KMS-11 (cell line): ENCODE measurements at regions not wholly inside any gene's neighbourhood (a gene's known extent, or its start where the extent isn't known, plus 50 kb on each side); places are given as distances from the start of the nearest gene placed in this dataset.

Experiments
- H2AFZ ChIP-seq: fragments of 200-600 bp; sonication (generic); 2 replicates; pipeline ENCODE4 v1.6.1; 2016; ENCODE audit warnings: antibody characterized with exemption, mixed run types, low read depth
- H3K27ac ChIP-seq: fragments of 200-600 bp; sonication (generic); 2 replicates; pipeline ENCODE4 v1.6.1; 2016; ENCODE audit warnings: mild to moderate bottlenecking, mixed run types
- H3K27me3 ChIP-seq: fragments of 200-600 bp; sonication (generic); 2 replicates; pipeline ENCODE4 v1.6.1; 2017; ENCODE audit warnings: mild to moderate bottlenecking, low read depth, mixed run types, moderate library complexity; ENCODE audit not compliant: insufficient read depth
- H3K36me3 ChIP-seq: fragments of 200-600 bp; sonication (generic); 2 replicates; pipeline ENCODE4 v1.6.1; 2017; ENCODE audit warnings: mild to moderate bottlenecking, mixed run types; ENCODE audit not compliant: insufficient read depth
- H3K4me1 ChIP-seq: fragments of 200-600 bp; sonication (generic); 2 replicates; pipeline ENCODE4 v1.6.1; 2016; ENCODE audit warnings: mild to moderate bottlenecking, low read depth, mixed run types; ENCODE audit not compliant: poor library complexity, severe bottlenecking
- H3K4me2 ChIP-seq: fragments of 200-600 bp; sonication (generic); 2 replicates; pipeline ENCODE4 v1.7.0; 2016; ENCODE audit warnings: mild to moderate bottlenecking, mixed run types
- H3K4me3 ChIP-seq: fragments of 200-600 bp; sonication (generic); IDR thresholded peaks from 2 replicates; pipeline ENCODE4 v1.6.1; 2017; ENCODE audit warnings: low read depth, low read length, mixed read lengths; ENCODE audit not compliant: insufficient read depth
- H3K79me2 ChIP-seq: fragments of 200-600 bp; sonication (generic); 2 replicates; pipeline ENCODE4 v1.6.1; 2016; ENCODE audit warnings: low read depth, mixed run types; ENCODE audit not compliant: insufficient read depth
- H3K9ac ChIP-seq: fragments of 200-600 bp; sonication (generic); 2 replicates; pipeline ENCODE4 v1.6.1; 2016; ENCODE audit warnings: mild to moderate bottlenecking, mixed run types
- H4K20me1 ChIP-seq: fragments of 200-600 bp; sonication (generic); 2 replicates; pipeline ENCODE4 v1.6.1; 2016; ENCODE audit warnings: mild to moderate bottlenecking, mixed run types; ENCODE audit not compliant: insufficient read depth
- CTCF ChIP-seq: fragments of 200-600 bp; sonication (generic); conservative IDR thresholded peaks from 2 replicates; pipeline ENCODE4 v1.6.1; 2017; ENCODE audit warnings: low read depth, mild to moderate bottlenecking, antibody characterized with exemption, low read length, moderate library complexity, mixed read lengths

DNA sequence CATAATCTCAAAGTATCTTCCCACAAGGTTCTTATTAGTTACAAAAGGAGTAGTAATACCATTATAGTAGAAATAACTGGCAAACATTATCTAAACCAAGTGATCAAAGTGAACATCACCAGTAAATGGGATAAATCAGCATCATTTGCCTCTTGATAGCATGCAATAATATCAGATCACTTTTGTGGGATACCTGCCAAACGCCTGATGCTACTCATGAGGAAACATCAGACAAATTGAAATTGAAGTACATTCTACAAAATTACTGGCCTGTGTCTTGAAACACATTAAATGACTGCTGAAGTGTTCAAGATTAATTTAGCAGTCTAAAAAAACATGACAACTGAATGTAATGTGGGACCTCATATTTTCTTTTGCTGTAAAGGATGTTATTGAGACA is 208.1 kb downstream of the TINAG start:
- Histone ChIP-seq H2AFZ (no peak overlapping the region), H3K4me1 (no peaks in the 10 kb centered on the region)
- TF ChIP-seq CTCF = no peak

DNA sequence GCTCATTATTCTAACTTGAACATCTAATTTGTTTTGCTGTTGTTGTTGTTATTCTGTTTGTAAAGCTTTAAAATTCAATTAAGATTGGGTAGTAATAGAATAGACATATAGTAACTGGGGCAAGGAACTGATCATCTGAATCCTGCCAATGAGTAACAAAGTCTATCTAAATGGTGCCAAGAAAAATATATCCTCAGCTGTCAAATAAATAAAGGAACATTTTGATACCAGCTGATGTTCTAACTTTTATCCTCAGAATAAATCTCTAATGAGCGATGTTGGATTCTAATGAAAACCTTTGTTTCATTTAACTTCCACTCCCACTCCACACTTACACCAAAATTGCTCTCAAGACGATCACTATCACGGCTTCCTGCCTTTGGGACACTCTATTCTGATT is 210.9 kb downstream of the TINAG start:
- H3K36me3 ChIP-seq = no peaks in the 10 kb centered on the region
- no peak overlapping the region for H3K9ac ChIP-seq
- H3K79me2 ChIP-seq = no peaks in the 10 kb centered on the region
- H3K27ac ChIP-seq = no peak overlapping the region
- TF ChIP-seq CTCF = no peak
- H3K4me3 ChIP-seq = no peak overlapping the region
- no peaks in the 10 kb centered on the region for H3K4me1 ChIP-seq
- H3K27me3 ChIP-seq = no peaks in the 10 kb centered on the region
- no peak overlapping the region for H3K4me2 ChIP-seq
- H2AFZ ChIP-seq = no peak overlapping the region
- H4K20me1 ChIP-seq = no peaks in the 10 kb centered on the region

More for the DNA sequence above, 208.1 kb downstream of the TINAG start:
- Histone ChIP-seq H3K9ac (no peak overlapping the region), H3K27me3 (no peaks in the 10 kb centered on the region), H3K4me3 (no peak overlapping the region), H4K20me1 (no peaks in the 10 kb centered on the region), H3K36me3 (no peaks in the 10 kb centered on the region), H3K27ac (no peak overlapping the region), H3K4me2 (no peak overlapping the region), H3K79me2 (no peaks in the 10 kb centered on the region)

DNA sequence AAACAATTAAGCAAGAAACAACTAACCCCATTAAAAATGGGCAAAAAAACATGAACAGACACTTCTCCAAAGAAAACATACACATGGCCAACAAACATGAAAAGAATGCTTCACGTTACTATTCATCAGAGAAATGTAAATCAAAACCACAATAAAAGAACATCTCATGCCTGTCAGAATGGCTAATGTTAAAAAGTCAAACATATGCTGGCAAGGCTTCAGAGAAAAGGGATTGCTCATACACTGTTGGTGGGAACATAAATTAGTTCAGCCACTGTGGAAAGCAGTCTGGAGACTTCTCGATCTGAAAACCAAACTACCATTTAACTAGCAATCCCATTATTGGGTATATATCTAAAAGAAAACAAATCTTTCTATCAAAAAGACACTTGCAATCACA is 217.5 kb downstream of the TINAG start:
- H2AFZ ChIP-seq = no peak overlapping the region
- no peak for TF ChIP-seq CTCF
- no peaks in the 10 kb centered on the region for H3K79me2 ChIP-seq
- no peaks in the 10 kb centered on the region for H4K20me1 ChIP-seq
- no peak overlapping the region for H3K4me3 ChIP-seq
- H3K27ac ChIP-seq = no peak overlapping the region
- no peak overlapping the region for H3K4me2 ChIP-seq
- H3K9ac ChIP-seq = no peak overlapping the region
- no peaks in the 10 kb centered on the region for H3K4me1 ChIP-seq
- H3K27me3 ChIP-seq = no peaks in the 10 kb centered on the region
- no peaks in the 10 kb centered on the region for H3K36me3 ChIP-seq

DNA sequence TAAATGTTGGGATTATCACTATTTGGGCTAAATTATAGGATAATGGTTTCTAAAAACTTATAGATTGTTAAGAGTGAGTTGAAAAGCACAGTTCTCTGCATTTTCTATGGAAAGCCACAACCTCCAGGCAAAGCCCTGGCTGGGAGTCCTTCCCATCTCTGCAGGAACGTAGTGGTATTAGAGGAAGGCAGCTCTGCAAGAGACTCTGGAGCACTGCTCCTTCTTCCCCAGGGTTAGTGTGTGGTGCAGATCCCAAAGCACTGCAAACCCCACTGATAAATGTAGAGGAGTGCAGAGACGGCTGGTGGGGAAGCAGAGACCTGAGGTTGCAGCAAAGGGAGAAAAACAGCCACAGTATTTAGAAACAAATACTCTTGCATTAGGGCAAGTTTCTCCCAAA is 225.3 kb downstream of the TINAG start:
- H3K36me3 ChIP-seq = no peaks in the 10 kb centered on the region
- H3K79me2 ChIP-seq = no peaks in the 10 kb centered on the region
- no peaks in the 10 kb centered on the region for H3K4me1 ChIP-seq
- no peak overlapping the region for H3K4me2 ChIP-seq
- no peak overlapping the region for H3K27ac ChIP-seq
- TF ChIP-seq CTCF = no peak
- H4K20me1 ChIP-seq = no peaks in the 10 kb centered on the region
- H2AFZ ChIP-seq = no peak overlapping the region
- H3K9ac ChIP-seq = no peak overlapping the region
- no peaks in the 10 kb centered on the region for H3K27me3 ChIP-seq
- H3K4me3 ChIP-seq = no peak overlapping the region

- Histone ChIP-seq H4K20me1 (no peaks in the 10 kb centered on the region), H3K79me2 (no peaks in the 10 kb centered on the region), H3K4me1 (no peaks in the 10 kb centered on the region), H3K27me3 (no peaks in the 10 kb centered on the region), H2AFZ (no peak overlapping the region), H3K36me3 (no peaks in the 10 kb centered on the region), H3K27ac (no peak overlapping the region), H3K4me3 (no peak overlapping the region), H3K9ac (no peak overlapping the region), H3K4me2 (no peak overlapping the region)
- no peak for TF ChIP-seq CTCF
Measured at GRCh38 chr6:54535568-54535967, 227.3 kb downstream of the TINAG start.
